ENCODE measurements at regions not wholly inside any gene's neighbourhood (a gene's known extent, or its start where the extent isn't known, plus 50 kb on each side); places are given as distances from the start of the nearest gene placed in this dataset.

DNA sequence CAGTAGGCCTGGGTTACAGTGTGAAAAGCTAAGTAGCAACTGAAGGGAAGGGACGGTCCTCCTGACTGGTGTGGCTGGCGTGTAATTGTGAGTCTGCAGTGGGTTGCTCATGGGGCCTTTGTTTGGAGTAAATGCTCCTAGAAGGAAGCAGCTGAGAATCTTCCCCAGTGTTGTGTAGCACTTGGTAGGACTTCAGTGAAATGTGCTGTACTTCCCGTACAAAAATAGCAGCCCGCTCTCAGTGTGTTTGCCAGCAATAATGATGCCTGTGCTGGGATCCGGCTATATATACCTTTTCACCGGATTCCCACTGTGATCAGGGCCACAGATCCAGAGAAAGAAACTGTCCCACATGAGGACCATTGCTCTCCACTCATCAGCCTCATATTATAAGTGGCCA is 175.7 kb upstream of the NTM start:
- Histone ChIP-seq H3K23ac (ENCODE audit: low read length) (no peak overlapping the region), H3K27me3 (ENCODE audit: insufficient read depth, low read length, poor library complexity) (no peaks in the 10 kb centered on the region), H3K79me2 (ENCODE audit: control insufficient read depth, insufficient read depth, low read length) (no peaks in the 10 kb centered on the region), H2BK120ac (ENCODE audit: low read depth, low read length) (no peak overlapping the region), H3K36me3 (ENCODE audit: control insufficient read depth, insufficient read depth, low read length) (no peaks in the 10 kb centered on the region), H3K79me1 (ENCODE audit: low read length) (no peaks in the 10 kb centered on the region), H3K4me2 (ENCODE audit: low read length) (no peak overlapping the region), H2AK5ac (ENCODE audit: low read length) (no peak overlapping the region), H4K5ac (ENCODE audit: low read length) (no peak overlapping the region), H4K8ac (ENCODE audit: low read depth, low read length) (no peak overlapping the region), H3K56ac (ENCODE audit: low read length) (no peak overlapping the region), H2BK5ac (ENCODE audit: low read length) (no peak overlapping the region), H3K4me3 (ENCODE audit: low read length) (no peak overlapping the region), H3K18ac (ENCODE audit: low read length) (no peak overlapping the region), H3K27ac (ENCODE audit: low read depth, low read length) (no peak overlapping the region), H3K4ac (ENCODE audit: low read depth, low read length) (no peak overlapping the region), H3K4me1 (ENCODE audit: control insufficient read depth, low read depth, low read length) (no peaks in the 10 kb centered on the region), H3K9ac (ENCODE audit: low read length) (no peak overlapping the region), H2BK15ac (replicated peaks; ENCODE audit: low read depth) (no peak overlapping the region)
- no CpG with 5 or more reads among the region's 6 CpGs for WGBS (ENCODE audit: extremely low coverage, insufficient coverage, low lambda C conversion rate)
- DNase-seq, result no peak

DNA sequence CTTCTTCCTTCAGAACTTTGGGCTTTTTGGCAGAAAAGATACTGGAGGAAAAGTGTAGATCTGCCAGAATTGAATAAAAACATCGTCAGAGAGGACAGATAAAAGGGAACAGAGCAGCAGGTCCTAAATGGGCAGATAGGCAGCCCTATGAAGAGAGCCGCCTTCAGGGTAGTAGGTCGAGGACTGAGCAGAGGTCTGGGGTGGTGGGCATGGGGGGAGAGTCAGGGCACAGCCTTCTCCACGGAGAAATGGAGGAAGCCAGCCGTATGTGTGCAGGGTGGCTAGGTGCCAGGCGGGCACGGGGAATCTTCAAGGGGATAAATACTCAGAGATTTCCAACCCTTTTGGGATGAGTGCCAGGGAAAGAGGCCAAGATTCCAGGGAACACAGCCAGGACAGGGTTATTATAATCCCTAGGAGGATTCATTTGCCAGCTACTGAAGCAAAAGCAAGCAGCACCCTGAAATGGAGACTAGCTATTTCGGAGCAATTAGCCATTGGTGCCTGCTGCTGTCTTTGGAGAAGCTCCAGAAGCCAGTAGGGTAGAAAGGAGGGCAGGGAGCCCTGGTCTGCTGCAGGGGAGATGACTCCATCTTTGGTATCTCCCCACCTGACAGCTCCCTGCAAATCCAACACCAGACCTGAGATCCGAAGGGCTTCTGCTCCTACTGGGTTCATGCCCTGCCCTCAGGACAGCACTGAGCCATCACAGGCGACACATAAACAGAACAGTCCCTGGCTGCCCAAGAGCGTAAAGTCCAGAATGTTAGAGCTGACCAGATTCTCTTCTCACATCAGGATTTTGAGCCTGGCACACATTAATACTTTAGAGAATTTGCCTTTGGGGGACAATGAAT is 174.5 kb upstream of the NTM start:
- Histone ChIP-seq H3K4me3 (ENCODE audit: low read length) (no peak overlapping the region), H3K79me1 (ENCODE audit: low read length) (no peaks in the 10 kb centered on the region), H3K23ac (ENCODE audit: low read length) (no peak overlapping the region), H3K27me3 (ENCODE audit: insufficient read depth, low read length, poor library complexity) (no peaks in the 10 kb centered on the region), H3K4ac (ENCODE audit: low read depth, low read length) (no peak overlapping the region), H3K36me3 (ENCODE audit: control insufficient read depth, insufficient read depth, low read length) (no peaks in the 10 kb centered on the region), H3K18ac (ENCODE audit: low read length) (no peak overlapping the region), H2BK15ac (replicated peaks; ENCODE audit: low read depth) (no peak overlapping the region), H3K4me1 (ENCODE audit: control insufficient read depth, low read depth, low read length) (no peaks in the 10 kb centered on the region), H3K9ac (ENCODE audit: low read length) (no peak overlapping the region), H4K5ac (ENCODE audit: low read length) (no peak overlapping the region), H3K4me2 (ENCODE audit: low read length) (no peak overlapping the region), H2BK5ac (ENCODE audit: low read length) (no peak overlapping the region), H2AK5ac (ENCODE audit: low read length) (no peak overlapping the region), H2BK120ac (ENCODE audit: low read depth, low read length) (no peak overlapping the region), H3K56ac (ENCODE audit: low read length) (no peak overlapping the region), H4K8ac (ENCODE audit: low read depth, low read length) (no peak overlapping the region), H3K79me2 (ENCODE audit: control insufficient read depth, insufficient read depth, low read length) (no peaks in the 10 kb centered on the region), H3K27ac (ENCODE audit: low read depth, low read length) (no peak overlapping the region)
- WGBS (ENCODE audit: extremely low coverage, insufficient coverage, low lambda C conversion rate), result no CpG with 5 or more reads among the region's 11 CpGs
- no peak for DNase-seq

DNA sequence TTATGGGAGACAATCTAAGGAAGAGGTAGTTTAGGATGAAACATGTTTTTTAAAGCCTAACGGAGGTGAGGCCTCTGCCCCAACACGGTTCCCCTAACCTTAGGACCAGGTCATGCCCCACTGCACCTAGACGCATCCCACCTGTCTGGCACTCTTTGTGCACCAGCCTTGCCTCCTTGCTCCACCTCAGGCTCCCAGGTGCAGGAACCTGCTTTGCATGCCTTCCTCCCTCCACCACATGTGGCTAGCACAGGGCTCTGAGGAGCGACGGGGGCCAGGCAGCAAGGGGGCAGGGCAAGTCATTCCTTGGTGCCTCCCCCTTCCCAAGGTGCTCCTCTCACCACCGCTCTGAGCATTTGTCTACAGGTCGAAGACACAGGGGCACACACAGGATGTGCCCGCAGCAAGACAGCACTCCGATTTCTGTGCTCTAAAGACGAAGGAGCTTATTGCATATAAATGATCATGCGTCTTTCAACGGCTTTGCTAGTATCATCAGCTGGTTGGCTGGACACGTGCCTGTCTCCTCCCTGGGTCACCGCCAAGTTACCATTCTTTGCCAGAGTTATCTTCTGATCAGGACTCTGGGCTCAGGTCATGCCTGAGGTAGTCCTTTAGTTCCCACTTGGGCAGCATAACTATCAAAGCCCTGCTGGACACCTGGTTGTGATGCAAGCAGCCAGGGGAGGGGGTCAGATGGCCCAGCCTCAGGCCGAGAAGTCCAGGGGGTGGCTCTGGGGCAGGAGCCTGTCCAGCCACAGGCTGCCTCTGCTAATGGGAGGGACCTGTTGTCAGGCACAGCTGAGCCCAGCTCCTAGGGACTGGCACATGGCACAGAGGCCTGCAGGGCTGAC is 172.0 kb upstream of the NTM start:
- H2BK5ac ChIP-seq (ENCODE audit: low read length), result no peak overlapping the region
- no peak overlapping the region for H4K5ac ChIP-seq (ENCODE audit: low read length)
- no peak overlapping the region for H3K27ac ChIP-seq (ENCODE audit: low read depth, low read length)
- no peak for DNase-seq
- no peaks in the 10 kb centered on the region for H3K27me3 ChIP-seq (ENCODE audit: insufficient read depth, low read length, poor library complexity)
- no peak overlapping the region for H3K4me2 ChIP-seq (ENCODE audit: low read length)
- no peak overlapping the region for H3K4me3 ChIP-seq (ENCODE audit: low read length)
- H3K56ac ChIP-seq (ENCODE audit: low read length), result no peak overlapping the region
- no peak overlapping the region for H2BK15ac ChIP-seq (replicated peaks; ENCODE audit: low read depth)
- no peaks in the 10 kb centered on the region for H3K36me3 ChIP-seq (ENCODE audit: control insufficient read depth, insufficient read depth, low read length)
- no peaks in the 10 kb centered on the region for H3K4me1 ChIP-seq (ENCODE audit: control insufficient read depth, low read depth, low read length)
- no peak overlapping the region for H2AK5ac ChIP-seq (ENCODE audit: low read length)
- H3K79me2 ChIP-seq (ENCODE audit: control insufficient read depth, insufficient read depth, low read length), result no peaks in the 10 kb centered on the region
- H2BK120ac ChIP-seq (ENCODE audit: low read depth, low read length), result no peak overlapping the region
- WGBS (ENCODE audit: extremely low coverage, insufficient coverage, low lambda C conversion rate), result no CpG with 5 or more reads among the region's 15 CpGs
- no peak overlapping the region for H4K8ac ChIP-seq (ENCODE audit: low read depth, low read length)
- no peak overlapping the region for H3K9ac ChIP-seq (ENCODE audit: low read length)
- H3K23ac ChIP-seq (ENCODE audit: low read length), result no peak overlapping the region
- no peak overlapping the region for H3K18ac ChIP-seq (ENCODE audit: low read length)
- no peak overlapping the region for H3K4ac ChIP-seq (ENCODE audit: low read depth, low read length)
- H3K79me1 ChIP-seq (ENCODE audit: low read length), result no peaks in the 10 kb centered on the region

DNA sequence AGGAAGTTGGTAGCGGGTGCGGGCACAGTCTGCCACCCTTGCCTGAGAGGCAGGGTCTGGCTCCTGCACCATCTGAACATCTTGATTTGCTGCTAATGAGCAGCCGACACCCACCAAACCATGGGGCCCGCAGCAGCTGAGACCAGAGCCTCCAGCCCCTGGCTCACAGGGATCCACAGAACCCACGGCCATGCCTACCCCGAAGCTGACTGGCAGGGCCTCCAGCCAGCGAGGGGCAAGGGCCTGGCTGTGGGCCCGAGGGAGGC is 171.5 kb upstream of the NTM start:
- H3K4me3 ChIP-seq (ENCODE audit: low read length), result no peak overlapping the region
- H2AK5ac ChIP-seq (ENCODE audit: low read length), result no peak overlapping the region
- no peak overlapping the region for H3K4me2 ChIP-seq (ENCODE audit: low read length)
- no peak overlapping the region for H4K5ac ChIP-seq (ENCODE audit: low read length)
- H3K18ac ChIP-seq (ENCODE audit: low read length), result no peak overlapping the region
- no CpG with 5 or more reads among the region's 8 CpGs for WGBS (ENCODE audit: extremely low coverage, insufficient coverage, low lambda C conversion rate)
- no peak overlapping the region for H4K8ac ChIP-seq (ENCODE audit: low read depth, low read length)
- DNase-seq, result no peak
- H3K23ac ChIP-seq (ENCODE audit: low read length), result no peak overlapping the region
- no peak overlapping the region for H3K27ac ChIP-seq (ENCODE audit: low read depth, low read length)
- no peak overlapping the region for H3K56ac ChIP-seq (ENCODE audit: low read length)
- H3K79me2 ChIP-seq (ENCODE audit: control insufficient read depth, insufficient read depth, low read length), result no peaks in the 10 kb centered on the region
- H3K27me3 ChIP-seq (ENCODE audit: insufficient read depth, low read length, poor library complexity), result no peaks in the 10 kb centered on the region
- no peak overlapping the region for H2BK120ac ChIP-seq (ENCODE audit: low read depth, low read length)
- H3K79me1 ChIP-seq (ENCODE audit: low read length), result no peaks in the 10 kb centered on the region
- no peak overlapping the region for H3K4ac ChIP-seq (ENCODE audit: low read depth, low read length)
- H3K4me1 ChIP-seq (ENCODE audit: control insufficient read depth, low read depth, low read length), result no peaks in the 10 kb centered on the region
- no peak overlapping the region for H3K9ac ChIP-seq (ENCODE audit: low read length)
- H3K36me3 ChIP-seq (ENCODE audit: control insufficient read depth, insufficient read depth, low read length), result no peaks in the 10 kb centered on the region
- H2BK15ac ChIP-seq (replicated peaks; ENCODE audit: low read depth), result no peak overlapping the region
- no peak overlapping the region for H2BK5ac ChIP-seq (ENCODE audit: low read length)

DNA sequence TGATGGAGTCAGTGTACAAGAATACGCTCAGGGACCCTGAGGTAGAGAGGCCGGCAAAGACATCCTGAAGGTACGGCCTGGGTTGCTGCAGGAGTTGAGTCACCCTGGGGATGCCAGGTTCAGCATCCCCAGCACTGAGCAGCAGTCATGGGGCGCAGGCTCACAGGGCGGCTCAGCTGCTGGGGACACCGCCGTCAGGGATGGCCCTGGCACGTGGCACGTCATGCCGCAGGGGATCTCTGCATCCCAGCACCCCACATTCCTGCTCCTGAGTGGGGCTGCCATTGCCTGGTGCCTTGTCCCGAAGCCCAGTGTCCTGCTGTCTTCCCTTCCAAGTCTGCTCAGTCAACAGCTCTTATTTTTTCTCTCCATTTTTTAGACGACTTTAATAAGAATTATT is 168.7 kb upstream of the NTM start:
- no CpG with 5 or more reads among the region's 12 CpGs for WGBS (ENCODE audit: extremely low coverage, insufficient coverage, low lambda C conversion rate)
- no peak overlapping the region for H4K8ac ChIP-seq (ENCODE audit: low read depth, low read length)
- no peaks in the 10 kb centered on the region for H3K79me2 ChIP-seq (ENCODE audit: control insufficient read depth, insufficient read depth, low read length)
- H3K18ac ChIP-seq (ENCODE audit: low read length), result no peak overlapping the region
- no peak overlapping the region for H3K4me2 ChIP-seq (ENCODE audit: low read length)
- no peak overlapping the region for H3K56ac ChIP-seq (ENCODE audit: low read length)
- H3K36me3 ChIP-seq (ENCODE audit: control insufficient read depth, insufficient read depth, low read length), result no peaks in the 10 kb centered on the region
- H3K79me1 ChIP-seq (ENCODE audit: low read length), result no peaks in the 10 kb centered on the region
- no peak overlapping the region for H3K4ac ChIP-seq (ENCODE audit: low read depth, low read length)
- H3K9ac ChIP-seq (ENCODE audit: low read length), result no peak overlapping the region
- H2AK5ac ChIP-seq (ENCODE audit: low read length), result no peak overlapping the region
- no peak overlapping the region for H2BK15ac ChIP-seq (replicated peaks; ENCODE audit: low read depth)
- no peaks in the 10 kb centered on the region for H3K4me1 ChIP-seq (ENCODE audit: control insufficient read depth, low read depth, low read length)
- no peak overlapping the region for H2BK5ac ChIP-seq (ENCODE audit: low read length)
- no peak overlapping the region for H4K5ac ChIP-seq (ENCODE audit: low read length)
- no peak overlapping the region for H2BK120ac ChIP-seq (ENCODE audit: low read depth, low read length)
- no peaks in the 10 kb centered on the region for H3K27me3 ChIP-seq (ENCODE audit: insufficient read depth, low read length, poor library complexity)
- DNase-seq, result no peak
- no peak overlapping the region for H3K27ac ChIP-seq (ENCODE audit: low read depth, low read length)
- no peak overlapping the region for H3K4me3 ChIP-seq (ENCODE audit: low read length)
- H3K23ac ChIP-seq (ENCODE audit: low read length), result no peak overlapping the region

Measured in mesendoderm (in vitro differentiated cells).